ENCODE measurements at regions not wholly inside any gene's neighbourhood (a gene's known extent, or its start where the extent isn't known, plus 50 kb on each side); places are given as distances from the start of the nearest gene placed in this dataset.
A peak's percentile ranks its signal among the peaks of the same experiment; 100 is the strongest.

GRCh38 chr1:208928349-208929010 lies 655.0 kb upstream of the CAMK1G start:
- ATAC-seq (ENCODE audit: low FRiP score) (no peak), DNase-seq (ENCODE audit: low spot score) (no peak)
- TF ChIP-seq CTCF (IDR thresholded peaks at IDR 0.05), result no peak

- DNase-seq (ENCODE audit: low spot score) (no peak), ATAC-seq (ENCODE audit: low FRiP score) (peak; percentile 71)
- no peak for TF ChIP-seq CTCF (IDR thresholded peaks at IDR 0.05)
Measured at GRCh38 chr1:208929575-208929974, 653.9 kb upstream of the CAMK1G start.

- DNase-seq (ENCODE audit: low spot score) (no peak), ATAC-seq (ENCODE audit: low FRiP score) (no peak)
- no peak for TF ChIP-seq CTCF (IDR thresholded peaks at IDR 0.05)
Measured at GRCh38 chr1:208931936-208932335, 651.6 kb upstream of the CAMK1G start.

GRCh38 chr1:208933984-208934525 lies 649.5 kb upstream of the CAMK1G start:
- DNase-seq (ENCODE audit: low spot score) (no peak), ATAC-seq (ENCODE audit: low FRiP score) (no peak)
- TF ChIP-seq CTCF (IDR thresholded peaks at IDR 0.05), result no peak

GRCh38 chr1:208934933-208935332 lies 648.6 kb upstream of the CAMK1G start:
- ATAC-seq (ENCODE audit: low FRiP score), result no peak
- DNase-seq (ENCODE audit: low spot score), result no peak
- no peak for TF ChIP-seq CTCF (IDR thresholded peaks at IDR 0.05)

GRCh38 chr1:208935517-208936187 lies 647.9 kb upstream of the CAMK1G start:
- DNase-seq (ENCODE audit: low spot score) (no peak), ATAC-seq (ENCODE audit: low FRiP score) (no peak)
- no peak for TF ChIP-seq CTCF (IDR thresholded peaks at IDR 0.05)
